ENCODE measurements at regions not wholly inside any gene's neighbourhood (a gene's known extent, or its start where the extent isn't known, plus 50 kb on each side); places are given as distances from the start of the nearest gene placed in this dataset.

- 90 to 97% methylated on average over 7 of the region's 7 CpGs for WGBS, 2 donors
- TF ChIP-seq CTCF (IDR thresholded peaks at IDR 0.05), result no peak
- DNase-seq, result no peak
- ATAC-seq, result no peak
- Histone ChIP-seq H3K9me3 (peaks cover 0 to 4% (median 0%) of the 10 kb centered on the region in 11 donors), H3K27ac (no peak overlapping the region), H3K36me3 (no peaks in the 10 kb centered on the region), H3K27me3 (peaks cover 0 to 39% (median 13%) of the 10 kb centered on the region in 7 donors), H3K4me3 (no peak overlapping the region), H3K4me1 (no peaks in the 10 kb centered on the region)
- intact Hi-C loops (cut with DNase I), result no loop called here
Measured at GRCh38 chr16:86133377-86133776, 234.4 kb downstream of the IRF8 start.

DNA sequence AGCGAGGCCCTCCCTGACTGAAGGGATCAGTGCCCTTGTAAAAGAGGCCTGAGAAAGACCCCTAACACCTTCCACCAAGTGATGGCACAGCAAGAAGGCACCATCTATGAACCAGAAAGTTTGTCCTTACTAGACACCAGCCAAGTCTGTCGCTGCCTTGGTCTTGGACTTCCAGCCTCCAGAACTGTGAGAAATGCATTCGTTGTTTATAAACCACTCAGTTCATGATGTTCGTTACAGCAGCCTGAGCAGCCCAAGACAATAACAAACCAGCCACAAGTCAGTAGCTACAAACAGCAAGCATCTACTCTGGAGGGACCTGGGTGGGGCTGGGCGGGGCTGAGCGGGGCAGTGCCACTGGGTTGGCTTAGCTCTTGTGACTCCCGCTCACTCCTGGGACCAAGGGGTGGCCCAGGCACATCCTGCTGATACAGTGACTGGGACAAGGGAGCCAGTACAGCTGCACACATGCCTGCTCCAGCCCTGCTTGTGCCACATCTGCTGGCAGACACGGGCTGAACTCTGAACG is 234.9 kb downstream of the IRF8 start:
- 85 to 92% methylated on average over 9 of the region's 9 CpGs for WGBS, 2 donors
- peaks cover 0 to 39% (median 9%) of the 10 kb centered on the region in 7 donors for H3K27me3 ChIP-seq
- intact Hi-C loops (cut with DNase I), result no loop called here

GRCh38 chr16:86134802-86135461 is 236.0 kb downstream of the IRF8 start:
- intact Hi-C loops (cut with DNase I), result no loop called here
- Histone ChIP-seq H3K36me3 (no peaks in the 10 kb centered on the region), H3K4me3 (no peak overlapping the region), H3K27ac (no peak overlapping the region), H3K4me1 (no peaks in the 10 kb centered on the region), H3K9me3 (peaks cover 0 to 4% (median 0%) of the 10 kb centered on the region in 11 donors), H3K27me3 (peaks cover 0 to 42% (median 9%) of the 10 kb centered on the region in 7 donors)
- DNase-seq (no peak), ATAC-seq (no peak)
- TF ChIP-seq CTCF (IDR thresholded peaks at IDR 0.05), result no peak
- 58 to 60% methylated on average over 12 of the region's 12 CpGs for WGBS, 2 donors

More for the DNA sequence above, 234.9 kb downstream of the IRF8 start:
- ATAC-seq, result no peak
- TF ChIP-seq CTCF (IDR thresholded peaks at IDR 0.05), result no peak
- Histone ChIP-seq H3K4me1 (no peaks in the 10 kb centered on the region), H3K27ac (no peak overlapping the region), H3K4me3 (no peak overlapping the region), H3K36me3 (no peaks in the 10 kb centered on the region), H3K9me3 (peaks cover 0 to 4% (median 0%) of the 10 kb centered on the region in 11 donors)
- DNase-seq, result no peak

- 38 to 45% methylated on average over 6 of the region's 6 CpGs for WGBS, 2 donors
- Histone ChIP-seq H3K9me3 (peaks cover 0 to 4% (median 0%) of the 10 kb centered on the region in 11 donors), H3K4me1 (no peaks in the 10 kb centered on the region), H3K27me3 (peaks cover 0 to 53% (median 12%) of the 10 kb centered on the region in 7 donors), H3K4me3 (no peak overlapping the region), H3K27ac (no peak overlapping the region), H3K36me3 (no peaks in the 10 kb centered on the region)
- no peak for ATAC-seq
- no peak for TF ChIP-seq CTCF (IDR thresholded peaks at IDR 0.05)
- no peak for DNase-seq
- intact Hi-C loops (cut with DNase I), result no loop called here
Measured at GRCh38 chr16:86137359-86137758, 238.4 kb downstream of the IRF8 start.

Data from heart right ventricle (tissue), 16 donors.